MM.1S (cell line): ENCODE measurements at regions not wholly inside any gene's neighbourhood (a gene's known extent, or its start where the extent isn't known, plus 50 kb on each side); places are given as distances from the start of the nearest gene placed in this dataset.

Experiments
- DNase-seq: peaks from one replicate; pipeline ENCODE4 v3.0.0-alpha.2; 2015
- H2AFZ ChIP-seq: fragments of 300-600 bp; sonication (generic); 2 replicates; pipeline ENCODE4 v1.6.0; 2016; ENCODE audit warnings: antibody characterized with exemption, low read length
- H3F3A ChIP-seq: fragments of 300-600 bp; sonication (generic); 2 replicates; pipeline ENCODE4 v1.6.1; 2016; ENCODE audit warnings: mild to moderate bottlenecking, antibody characterized with exemption, low read length, moderate library complexity, mixed read lengths; ENCODE audit not compliant: insufficient read depth
- H3K27ac ChIP-seq: fragments of 300-600 bp; sonication (generic); 2 replicates; pipeline ENCODE4 v1.5.1; 2016; ENCODE audit warnings: mild to moderate bottlenecking, low read length
- H3K27me3 ChIP-seq: fragments of 300-600 bp; sonication (generic); replicated peaks from 2 replicates; pipeline ENCODE4 v1.6.0; 2016; ENCODE audit warnings: low read length; ENCODE audit not compliant: insufficient read depth
- H3K36me3 ChIP-seq: fragments of 300-600 bp; sonication (generic); replicated peaks from 2 replicates; pipeline ENCODE4 v1.6.1; 2016; ENCODE audit warnings: mild to moderate bottlenecking, low read length, mixed read lengths; ENCODE audit not compliant: insufficient read depth
- H3K4me1 ChIP-seq: fragments of 300-600 bp; sonication (generic); 2 replicates; pipeline ENCODE4 v1.6.1; 2016; ENCODE audit warnings: low read length, mixed read lengths
- H3K4me2 ChIP-seq: fragments of 300-600 bp; sonication (generic); 2 replicates; pipeline ENCODE4 v1.6.0; 2016; ENCODE audit warnings: low read depth, low read length
- H3K4me3 ChIP-seq: fragments of 300-600 bp; sonication (generic); 2 replicates; pipeline ENCODE4 v1.5.1; 2016; ENCODE audit warnings: low read length, mixed read lengths
- H3K79me2 ChIP-seq: fragments of 300-600 bp; sonication (generic); 2 replicates; pipeline ENCODE4 v1.6.1; 2016; ENCODE audit warnings: mixed run types, low read length, mixed read lengths
- H3K9ac ChIP-seq: fragments of 300-600 bp; sonication (generic); 2 replicates; pipeline ENCODE4 v1.6.1; 2016; ENCODE audit warnings: low read length, mixed read lengths
- H3K9me2 ChIP-seq: fragments of 300-600 bp; sonication (generic); replicated peaks from 2 replicates; pipeline ENCODE4 v1.6.1; 2016; ENCODE audit warnings: mild to moderate bottlenecking, low read length, mixed read lengths; ENCODE audit not compliant: insufficient read depth
- H3K9me3 ChIP-seq: fragments of 300-600 bp; sonication (generic); replicated peaks from 2 replicates; pipeline ENCODE4 v1.6.1; 2016; ENCODE audit warnings: mild to moderate bottlenecking, low read length, mixed read lengths; ENCODE audit not compliant: insufficient read depth
- H4K20me1 ChIP-seq: fragments of 300-600 bp; sonication (generic); 2 replicates; pipeline ENCODE4 v1.6.1; 2016; ENCODE audit warnings: mild to moderate bottlenecking, low read length, moderate library complexity, mixed read lengths; ENCODE audit not compliant: insufficient read depth
- EZH2 ChIP-seq: fragments of 300-600 bp; sonication (generic); optimal IDR thresholded peaks from 2 replicates; pipeline ENCODE3; 2017; ENCODE audit warnings: low read depth, mild to moderate bottlenecking, antibody characterized with exemption, low read length, mixed read lengths
- EZH2phosphoT487 ChIP-seq: fragments of 300-600 bp; sonication (generic); IDR thresholded peaks from 2 replicates; pipeline ENCODE4 v1.6.1; 2018; ENCODE audit warnings: antibody characterized with exemption, low read length
- TF ChIP-seq, protein P1 (sequence below): fragments of 300-600 bp; sonication (generic); IDR thresholded peaks from 2 replicates; pipeline ENCODE4 v1.5.1; 2016; ENCODE audit warnings: antibody characterized with exemption, low read length, mixed read lengths

DNA sequence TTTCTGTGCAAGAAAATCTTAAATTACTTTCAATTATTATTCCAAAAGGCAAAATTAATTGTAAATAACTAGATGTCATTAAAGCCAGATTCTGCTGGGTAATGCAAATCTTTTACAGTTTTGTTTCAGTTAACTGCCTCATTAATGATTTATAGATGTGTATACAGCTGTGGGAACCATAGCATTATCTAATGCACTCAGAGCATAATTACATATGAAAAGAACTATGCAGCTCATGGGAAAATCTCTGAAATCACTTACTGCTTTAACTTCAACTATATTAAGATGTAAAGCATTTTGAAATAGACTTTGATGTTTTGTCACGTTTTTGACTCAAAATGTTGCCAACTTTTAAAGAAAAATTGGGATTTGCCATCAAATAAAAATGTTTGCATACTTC, 630.3 kb upstream of the KLHL4 start:
- no peaks in the 10 kb centered on the region for H3K79me2 ChIP-seq
- no peaks in the 10 kb centered on the region for H4K20me1 ChIP-seq
- H3K27me3 ChIP-seq, result no peaks in the 10 kb centered on the region
- no peaks in the 10 kb centered on the region for H3F3A ChIP-seq
- TF ChIP-seq EZH2phosphoT487, result no peak
- no peak for TF ChIP-seq EZH2
- TF ChIP-seq, protein P1, sequence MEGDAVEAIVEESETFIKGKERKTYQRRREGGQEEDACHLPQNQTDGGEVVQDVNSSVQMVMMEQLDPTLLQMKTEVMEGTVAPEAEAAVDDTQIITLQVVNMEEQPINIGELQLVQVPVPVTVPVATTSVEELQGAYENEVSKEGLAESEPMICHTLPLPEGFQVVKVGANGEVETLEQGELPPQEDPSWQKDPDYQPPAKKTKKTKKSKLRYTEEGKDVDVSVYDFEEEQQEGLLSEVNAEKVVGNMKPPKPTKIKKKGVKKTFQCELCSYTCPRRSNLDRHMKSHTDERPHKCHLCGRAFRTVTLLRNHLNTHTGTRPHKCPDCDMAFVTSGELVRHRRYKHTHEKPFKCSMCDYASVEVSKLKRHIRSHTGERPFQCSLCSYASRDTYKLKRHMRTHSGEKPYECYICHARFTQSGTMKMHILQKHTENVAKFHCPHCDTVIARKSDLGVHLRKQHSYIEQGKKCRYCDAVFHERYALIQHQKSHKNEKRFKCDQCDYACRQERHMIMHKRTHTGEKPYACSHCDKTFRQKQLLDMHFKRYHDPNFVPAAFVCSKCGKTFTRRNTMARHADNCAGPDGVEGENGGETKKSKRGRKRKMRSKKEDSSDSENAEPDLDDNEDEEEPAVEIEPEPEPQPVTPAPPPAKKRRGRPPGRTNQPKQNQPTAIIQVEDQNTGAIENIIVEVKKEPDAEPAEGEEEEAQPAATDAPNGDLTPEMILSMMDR, result no peak
- no peak overlapping the region for H3K27ac ChIP-seq
- H2AFZ ChIP-seq, result no peak overlapping the region
- no peaks in the 10 kb centered on the region for H3K36me3 ChIP-seq
- H3K4me1 ChIP-seq, result no peaks in the 10 kb centered on the region
- H3K4me3 ChIP-seq, result no peak overlapping the region
- no peaks in the 10 kb centered on the region for H3K9me3 ChIP-seq
- DNase-seq, result no peak
- H3K9me2 ChIP-seq, result no peaks in the 10 kb centered on the region
- H3K4me2 ChIP-seq, result no peak overlapping the region
- H3K9ac ChIP-seq, result no peak overlapping the region

DNA sequence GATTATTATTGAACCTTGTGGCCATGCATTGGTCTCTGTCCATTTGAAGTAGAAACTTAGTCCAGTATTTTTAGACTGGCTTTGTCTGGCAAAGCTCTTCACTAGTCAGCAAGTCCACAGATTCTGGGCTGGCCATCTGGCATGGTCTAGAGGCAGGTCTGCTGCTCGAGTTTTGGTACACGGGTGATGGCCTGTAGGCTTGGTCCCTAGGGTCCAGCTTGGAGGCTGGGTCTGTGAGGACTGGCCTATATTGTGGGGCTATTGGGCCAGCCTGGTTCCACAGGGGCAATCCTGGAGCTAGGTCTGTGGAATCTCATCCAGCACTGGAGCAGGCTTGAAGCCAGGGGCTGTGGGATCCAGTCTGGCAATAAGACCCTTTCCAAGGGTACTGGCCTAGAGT, 607.6 kb upstream of the KLHL4 start:
- no peaks in the 10 kb centered on the region for H3K9me3 ChIP-seq
- no peaks in the 10 kb centered on the region for H3F3A ChIP-seq
- no peaks in the 10 kb centered on the region for H3K36me3 ChIP-seq
- no peak overlapping the region for H2AFZ ChIP-seq
- H3K9ac ChIP-seq, result no peak overlapping the region
- TF ChIP-seq EZH2 (no peak), EZH2phosphoT487 (no peak)
- TF ChIP-seq, protein P1, result no peak
- no peak overlapping the region for H3K27ac ChIP-seq
- no peak for DNase-seq
- H3K79me2 ChIP-seq, result no peaks in the 10 kb centered on the region
- H3K4me2 ChIP-seq, result no peak overlapping the region
- no peak overlapping the region for H3K4me3 ChIP-seq
- no peaks in the 10 kb centered on the region for H3K27me3 ChIP-seq
- no peaks in the 10 kb centered on the region for H4K20me1 ChIP-seq
- H3K9me2 ChIP-seq, result no peaks in the 10 kb centered on the region
- no peaks in the 10 kb centered on the region for H3K4me1 ChIP-seq

DNA sequence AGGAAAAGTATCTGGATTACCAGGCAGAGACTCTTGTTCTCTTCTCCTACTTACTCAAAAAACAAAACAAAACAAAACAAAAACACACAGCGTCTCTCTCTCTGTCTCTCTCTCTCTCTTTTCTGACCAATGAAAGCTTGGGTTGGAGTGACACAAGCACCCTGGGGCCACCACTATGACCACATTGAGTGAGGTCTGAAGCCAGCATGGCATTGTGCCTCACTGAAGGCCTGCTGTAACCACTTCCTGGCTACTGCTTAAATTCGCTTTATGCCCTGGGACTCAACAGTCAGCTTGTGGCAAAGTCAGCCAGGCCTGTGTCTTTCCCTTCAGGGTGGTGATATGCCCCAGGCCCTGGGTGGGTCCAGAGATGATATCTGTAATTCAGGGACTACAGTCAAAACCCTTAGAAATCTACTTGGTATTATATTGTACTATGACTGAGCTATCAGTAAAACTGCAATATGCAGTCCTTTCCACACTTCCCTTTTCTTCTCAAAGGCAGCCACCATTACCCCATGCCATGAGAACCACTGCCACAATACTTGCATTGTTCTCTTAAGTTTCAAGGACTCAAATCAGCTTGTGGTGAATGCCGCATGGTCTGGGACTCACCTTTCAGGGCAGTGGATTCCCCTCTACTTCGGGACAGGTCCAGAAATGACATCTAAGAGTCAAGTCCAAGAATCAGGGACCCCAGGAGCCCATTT, 606.8 kb upstream of the KLHL4 start:
- Histone ChIP-seq H3K4me1 (no peaks in the 10 kb centered on the region), H3K9me2 (no peaks in the 10 kb centered on the region)

More for the DNA sequence above, 606.8 kb upstream of the KLHL4 start:
- H3K9ac ChIP-seq, result no peak overlapping the region
- H3K4me2 ChIP-seq, result no peak overlapping the region
- no peaks in the 10 kb centered on the region for H3K79me2 ChIP-seq
- H3K27me3 ChIP-seq, result no peaks in the 10 kb centered on the region
- TF ChIP-seq EZH2, result no peak
- TF ChIP-seq, protein P1, result no peak
- no peak for TF ChIP-seq EZH2phosphoT487
- H3K9me3 ChIP-seq, result no peaks in the 10 kb centered on the region
- H3K36me3 ChIP-seq, result no peaks in the 10 kb centered on the region
- no peak overlapping the region for H3K27ac ChIP-seq
- no peak overlapping the region for H2AFZ ChIP-seq
- no peaks in the 10 kb centered on the region for H4K20me1 ChIP-seq
- no peak for DNase-seq
- no peaks in the 10 kb centered on the region for H3F3A ChIP-seq
- H3K4me3 ChIP-seq, result no peak overlapping the region
